NCI-H1417 treated with DMSO at 0.1 percent for 48 hours (cell line): ENCODE measurements at regions not wholly inside any gene's neighbourhood (a gene's known extent, or its start where the extent isn't known, plus 50 kb on each side); places are given as distances from the start of the nearest gene placed in this dataset.

Experiments used
- DNase-seq: peaks from one replicate; lab custom pipeline; 2025; lab: John Stamatoyannopoulos, UW

GRCh38 chr2:22734373-22735045 lies 650.5 kb upstream of the KLHL29 start:
- no peak for DNase-seq

GRCh38 chr2:22737144-22737543 lies 647.8 kb upstream of the KLHL29 start:
- no peak for DNase-seq

GRCh38 chr2:22741216-22741615 lies 643.8 kb upstream of the KLHL29 start:
- no peak for DNase-seq

DNA sequence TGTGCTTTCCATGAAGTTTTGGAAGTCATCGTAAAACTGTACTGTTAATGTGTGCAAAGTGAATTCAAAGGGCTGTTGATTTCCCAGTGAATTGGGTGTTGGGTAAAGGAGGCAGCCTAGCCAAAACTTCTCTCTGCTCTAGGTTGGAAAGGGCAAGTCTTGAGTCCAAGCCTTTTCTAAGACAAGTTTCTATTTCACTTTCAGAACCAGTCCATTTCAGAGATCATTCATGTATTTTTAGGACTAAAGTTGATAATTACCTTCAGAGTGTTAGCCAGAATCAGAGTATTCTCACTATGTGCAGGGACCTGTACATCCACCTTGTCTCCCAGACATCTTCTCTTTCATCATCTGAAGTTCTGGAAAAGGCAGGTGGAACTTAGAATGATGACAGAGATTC lies 636.1 kb upstream of the KLHL29 start:
- no peak for DNase-seq

DNA sequence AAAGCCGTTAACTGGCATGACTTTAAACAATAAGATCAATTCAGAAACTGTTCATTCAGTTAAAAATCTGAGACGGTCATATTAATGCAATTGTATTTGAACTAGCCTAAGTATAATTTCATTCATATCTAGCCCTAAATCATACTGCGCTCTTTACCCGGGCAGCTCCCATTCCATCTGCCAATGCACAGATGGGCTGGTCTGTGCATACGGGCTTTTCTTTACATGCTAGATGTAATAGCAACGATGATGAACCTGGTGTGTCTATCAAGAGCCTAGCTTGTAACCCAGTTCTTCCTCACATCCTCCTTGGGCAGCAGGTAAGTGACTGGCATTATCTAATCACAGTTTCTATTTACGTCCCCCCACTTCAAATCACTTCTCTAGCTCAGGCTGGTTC lies 631.5 kb upstream of the KLHL29 start:
- DNase-seq, result no peak

DNA sequence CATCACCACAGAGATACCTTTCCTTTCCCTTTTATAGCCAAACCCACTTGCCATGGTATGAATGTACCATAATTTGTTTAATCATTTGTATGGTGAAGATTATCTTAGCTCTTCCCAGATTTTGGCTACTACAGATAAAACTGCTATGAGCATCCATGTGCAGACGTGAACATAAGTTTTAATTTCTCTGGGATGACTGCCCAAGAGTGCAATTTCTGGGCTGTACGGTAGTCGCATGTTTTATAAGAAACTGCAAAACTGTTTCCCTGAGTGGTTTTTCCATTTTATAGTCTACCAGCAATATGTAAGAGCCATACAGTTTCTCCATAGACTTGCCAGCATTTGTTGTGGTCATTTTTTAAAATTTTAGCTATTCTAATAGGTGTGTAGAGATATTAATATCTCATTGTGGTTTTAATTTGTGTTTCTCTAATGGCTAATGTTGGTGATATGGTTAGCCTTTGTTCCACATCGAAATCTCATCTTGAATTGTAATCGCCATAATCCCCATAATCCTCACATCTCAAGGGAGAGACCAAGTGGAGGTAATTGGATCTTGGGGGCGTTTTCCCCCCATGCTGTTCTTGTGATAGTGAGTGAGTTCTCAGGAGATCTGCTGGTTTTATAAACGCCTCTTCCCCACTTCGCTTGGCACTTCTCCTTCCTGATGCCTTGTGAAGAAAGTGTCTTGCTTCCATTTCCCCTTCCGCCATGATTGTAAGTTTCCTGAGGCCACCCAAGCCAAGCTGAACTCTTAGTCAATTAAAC lies 628.5 kb upstream of the KLHL29 start:
- DNase-seq, result no peak

DNA sequence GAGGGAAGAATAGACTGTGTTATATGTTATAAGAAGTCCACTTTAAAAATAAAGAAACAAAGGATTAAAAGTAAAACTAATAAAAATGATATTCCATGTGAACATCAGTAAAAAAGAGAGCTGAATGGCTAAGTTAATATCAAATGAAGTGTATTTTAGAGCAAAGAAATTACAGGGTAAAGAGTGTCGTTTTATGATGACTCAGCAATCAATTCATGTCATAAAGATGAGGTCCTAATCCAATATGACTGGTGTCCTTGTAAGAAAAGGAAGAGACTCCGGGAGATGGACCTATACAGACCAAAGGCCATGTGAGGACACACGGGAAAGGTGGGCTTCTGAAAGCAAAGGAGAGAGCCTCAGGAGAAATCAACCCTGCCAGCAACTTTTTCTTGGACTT lies 615.5 kb upstream of the KLHL29 start:
- DNase-seq, result no peak

- no peak for DNase-seq
Observed at GRCh38 chr2:22784566-22784965, 600.4 kb upstream of the KLHL29 start.

GRCh38 chr2:22786817-22787216 lies 598.2 kb upstream of the KLHL29 start:
- no peak for DNase-seq

GRCh38 chr2:22787745-22788144 lies 597.2 kb upstream of the KLHL29 start:
- no peak for DNase-seq

- DNase-seq, result no peak
Observed at GRCh38 chr2:22788749-22789327, 596.1 kb upstream of the KLHL29 start.

DNA sequence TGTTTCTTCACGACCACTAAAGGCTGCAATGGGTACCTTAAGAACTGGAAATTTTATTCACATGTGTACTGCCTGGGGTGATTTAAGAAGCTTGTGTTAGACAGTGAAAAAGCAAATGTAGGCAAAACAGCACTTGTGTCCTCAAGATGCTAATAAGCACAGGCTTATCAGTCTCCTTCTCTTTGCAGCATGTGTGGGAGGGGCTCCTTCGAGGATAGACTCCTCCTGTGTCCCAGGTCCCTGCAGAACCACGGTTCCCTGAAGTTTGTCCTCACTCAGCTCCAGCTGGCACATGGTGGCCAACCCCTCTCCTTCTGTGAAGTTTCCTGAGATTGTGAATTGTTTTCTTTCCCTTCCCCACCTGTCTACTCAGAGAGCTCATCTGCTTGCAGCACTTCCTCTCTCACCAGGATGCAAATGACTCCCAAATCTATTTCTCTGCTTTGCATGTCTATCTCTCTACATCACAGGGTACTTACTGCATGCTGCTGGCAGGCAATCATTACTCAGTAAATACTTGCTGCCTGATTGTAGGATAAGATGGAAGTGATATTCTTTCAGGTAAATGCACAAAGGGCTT lies 589.6 kb upstream of the KLHL29 start:
- no peak for DNase-seq

GRCh38 chr2:22798386-22798785 lies 586.6 kb upstream of the KLHL29 start:
- no peak for DNase-seq

- no peak for DNase-seq
Observed at GRCh38 chr2:22800412-22800811, 584.6 kb upstream of the KLHL29 start.

DNA sequence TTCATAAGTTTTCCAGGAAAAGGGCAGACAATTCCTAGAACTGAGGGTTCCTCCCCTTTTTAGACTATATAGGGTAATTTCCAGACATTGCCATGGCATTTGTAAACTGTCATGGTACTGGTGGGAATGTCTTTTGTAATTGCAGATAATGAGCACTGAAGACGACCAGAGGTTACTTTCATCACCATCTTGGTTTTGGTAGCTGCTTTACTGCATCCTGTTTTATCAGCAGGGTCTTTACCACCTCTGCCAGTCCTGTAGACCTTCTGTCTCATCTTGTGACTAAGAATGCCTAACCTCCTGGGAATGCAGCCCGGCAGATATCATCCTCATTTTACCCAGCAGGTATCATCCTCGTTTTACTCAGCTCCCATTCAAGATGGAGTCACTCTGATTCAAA lies 583.9 kb upstream of the KLHL29 start:
- no peak for DNase-seq

GRCh38 chr2:22801970-22802369 lies 583.0 kb upstream of the KLHL29 start:
- no peak for DNase-seq

- no peak for DNase-seq
Observed at GRCh38 chr2:22807872-22808271, 577.1 kb upstream of the KLHL29 start.

GRCh38 chr2:22810602-22811001 lies 574.4 kb upstream of the KLHL29 start:
- no peak for DNase-seq

DNA sequence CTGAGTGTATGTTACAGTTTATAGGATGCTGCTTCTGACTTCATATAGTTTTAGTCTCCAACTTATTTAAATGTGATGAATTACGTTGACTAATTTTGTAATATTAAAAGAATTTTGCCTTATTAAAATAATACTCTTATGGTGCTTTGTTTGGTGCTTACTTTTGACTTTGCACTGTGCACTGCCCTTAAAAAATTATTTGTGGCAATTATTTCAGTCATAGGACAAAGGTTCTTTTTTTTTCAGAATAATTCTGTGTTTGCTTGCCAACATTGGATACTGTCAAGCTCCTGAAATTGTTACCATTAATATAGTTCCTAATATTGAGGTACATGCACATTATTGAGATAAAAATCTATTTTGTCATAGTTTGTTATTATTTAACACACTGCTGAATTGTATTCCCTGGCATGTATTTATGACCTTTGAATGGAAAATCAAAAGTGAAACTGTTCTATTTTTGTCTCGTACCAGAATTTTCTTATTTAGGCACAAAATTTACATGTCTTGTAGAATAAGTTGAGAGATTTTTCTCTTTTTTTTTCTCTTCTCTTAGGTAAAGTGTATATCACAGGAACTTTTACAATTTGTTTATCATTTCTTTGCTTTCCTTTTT lies 572.8 kb upstream of the KLHL29 start:
- DNase-seq, result no peak

- DNase-seq, result no peak
Observed at GRCh38 chr2:22817197-22817596, 567.8 kb upstream of the KLHL29 start.

- DNase-seq, result no peak
Observed at GRCh38 chr2:22821458-22821857, 563.5 kb upstream of the KLHL29 start.

- no peak for DNase-seq
Observed at GRCh38 chr2:22822835-22823234, 562.1 kb upstream of the KLHL29 start.

DNA sequence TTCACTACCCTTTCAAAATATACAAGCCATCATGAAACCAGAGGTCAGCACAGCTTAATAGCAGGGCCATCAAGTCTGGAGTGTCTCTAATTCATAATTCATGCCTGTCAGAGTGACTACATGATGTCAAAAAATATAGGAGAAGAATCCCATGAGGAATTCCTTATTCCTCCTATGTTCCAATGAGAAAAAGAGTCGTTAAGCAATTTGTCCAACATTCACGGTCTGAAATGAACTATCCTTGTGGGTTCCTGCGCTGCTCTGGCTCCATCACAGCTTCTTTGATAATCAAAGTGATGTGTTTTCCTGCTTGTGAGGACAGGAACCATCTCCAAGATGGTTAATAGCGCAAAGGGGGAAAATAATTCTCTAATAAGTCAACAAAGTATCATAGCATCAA lies 560.4 kb upstream of the KLHL29 start:
- DNase-seq, result no peak
